HG03342 (cell line): ENCODE measurements at regions not wholly inside any gene's neighbourhood (a gene's known extent, or its start where the extent isn't known, plus 50 kb on each side); places are given as distances from the start of the nearest gene placed in this dataset.
"Not testable (repeated sequence)": the region's sequence is repeated elsewhere in the genome, so short reads cannot be mapped to it uniquely, and the experiment has no call there.

Experiments used
- ATAC-seq: cut with Tn5 transposase; IDR thresholded peaks from one replicate; pipeline ENCODE4 v1.9.1; 2021; ENCODE audit warnings: mild to moderate bottlenecking, moderate library complexity; ENCODE audit not compliant: unreplicated experiment

DNA sequence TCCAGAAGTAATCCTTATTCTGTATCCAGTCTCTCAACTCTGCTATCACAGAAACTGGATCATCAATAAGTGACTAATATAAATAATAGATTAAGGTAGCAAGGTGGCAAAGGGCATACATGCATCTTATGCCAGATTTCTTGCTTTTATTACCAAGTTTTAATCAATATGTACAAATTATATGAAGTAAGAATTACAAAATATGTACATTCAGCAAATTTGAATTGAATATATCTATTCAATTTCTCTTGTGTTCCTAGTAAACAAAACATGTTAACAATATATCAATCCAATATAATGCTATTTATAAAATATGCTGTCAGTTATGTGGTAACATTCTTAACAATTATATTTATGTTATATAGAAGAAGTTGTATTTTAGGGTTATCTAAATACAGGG lies 488.7 kb upstream of the COX7C start:
- no peak for ATAC-seq

DNA sequence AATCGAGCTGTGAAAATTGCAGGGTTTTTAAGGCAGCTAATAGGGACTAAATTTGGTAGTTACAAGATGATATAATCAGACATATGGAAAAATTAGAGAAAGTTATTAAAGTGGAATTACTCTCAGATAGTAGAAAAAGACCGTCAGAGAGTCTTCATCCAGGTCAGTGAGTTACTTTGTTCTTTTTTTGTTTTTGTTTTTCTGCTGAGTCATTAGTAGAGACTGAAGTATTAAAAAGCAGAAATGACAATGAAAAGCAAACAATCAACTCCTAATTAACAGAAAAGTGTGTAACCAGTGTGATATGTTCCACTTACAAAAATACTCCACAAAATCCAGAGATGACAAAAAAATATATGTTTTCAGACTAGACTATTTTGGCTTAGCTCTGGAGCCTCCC lies 480.4 kb upstream of the COX7C start:
- no peak for ATAC-seq

DNA sequence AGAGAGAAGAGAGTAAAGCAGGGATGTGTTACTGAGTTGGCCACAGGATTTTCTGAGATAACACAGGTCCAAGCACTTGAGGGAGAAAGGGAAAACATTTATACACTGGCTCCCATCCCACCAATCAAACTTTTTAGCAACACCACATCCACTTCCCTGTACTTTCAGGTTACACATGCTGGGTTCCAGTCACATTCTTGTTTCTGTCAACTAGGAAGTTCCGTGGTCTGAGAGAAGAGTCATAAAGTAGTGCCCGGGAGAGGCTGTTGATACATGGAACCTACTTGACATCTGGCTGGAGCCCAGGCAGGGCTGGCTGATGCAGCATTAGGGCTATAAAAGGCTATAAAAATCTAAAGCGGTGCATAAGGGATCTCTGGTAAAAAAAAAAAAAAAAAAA lies 473.9 kb upstream of the COX7C start:
- ATAC-seq = no peak

DNA sequence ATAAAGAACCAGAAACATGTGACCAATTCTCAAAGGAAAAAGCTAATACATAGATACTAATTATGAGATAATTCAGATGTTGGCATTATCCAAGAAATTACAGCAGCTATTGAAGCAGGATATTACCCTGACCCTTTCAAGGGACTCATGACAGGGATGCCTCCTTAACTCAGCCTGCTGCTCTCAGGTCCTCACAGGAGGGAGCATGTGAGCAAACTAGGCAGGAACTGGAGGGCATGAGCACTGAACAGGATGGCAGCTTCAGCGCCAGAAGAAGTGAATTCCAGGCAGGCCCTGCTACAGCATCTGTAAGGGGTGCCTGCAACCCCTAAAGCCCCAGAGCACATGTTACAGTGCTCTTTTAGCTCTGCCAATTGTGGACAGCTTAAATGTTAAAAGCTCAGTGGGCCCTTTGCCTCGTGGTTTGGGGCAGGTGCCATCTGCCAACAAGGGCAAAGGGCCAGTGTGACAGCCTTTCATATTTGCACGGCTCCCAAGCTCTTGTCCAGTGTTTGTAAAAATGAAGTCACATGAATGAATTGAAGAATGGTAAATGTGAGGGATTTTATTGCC lies 464.7 kb upstream of the COX7C start:
- ATAC-seq = no peak

DNA sequence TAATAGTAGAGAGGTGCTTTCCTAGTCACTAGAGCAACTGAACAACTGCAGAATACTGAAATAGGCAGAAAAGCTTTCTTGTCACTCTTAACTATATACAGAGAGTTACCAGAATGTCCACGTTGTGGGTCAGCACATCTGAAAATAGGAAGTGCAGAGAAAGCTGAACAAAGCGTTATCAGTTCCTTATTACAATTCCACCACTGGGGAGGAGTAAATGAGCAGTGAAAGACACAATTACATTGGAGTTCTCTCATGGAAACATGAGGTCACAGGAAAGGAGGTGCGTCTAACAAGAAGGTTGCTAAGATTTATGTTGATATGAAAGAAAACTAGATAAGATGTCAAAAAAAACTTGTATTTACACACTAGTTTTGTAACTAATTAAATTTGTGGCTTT lies 461.9 kb upstream of the COX7C start:
- no peak for ATAC-seq

DNA sequence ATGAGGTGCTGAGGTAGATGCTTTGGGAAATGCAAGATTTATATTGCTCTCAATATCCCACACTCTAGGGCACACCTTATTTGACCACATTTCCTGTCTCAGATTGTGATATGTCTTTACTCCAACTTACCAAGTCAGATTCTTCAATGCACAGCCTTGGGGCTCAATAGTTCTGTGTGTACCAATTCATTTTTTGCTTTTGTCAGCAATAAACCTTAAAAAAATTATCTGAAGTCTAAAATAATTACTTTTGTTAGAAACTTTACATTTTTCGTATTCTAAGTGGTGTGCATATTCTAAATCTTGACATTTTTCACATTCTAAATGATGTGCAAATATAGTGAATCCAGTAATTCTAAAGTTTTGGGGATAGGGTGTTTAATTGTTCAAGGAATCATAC lies 447.5 kb upstream of the COX7C start:
- no peak for ATAC-seq

DNA sequence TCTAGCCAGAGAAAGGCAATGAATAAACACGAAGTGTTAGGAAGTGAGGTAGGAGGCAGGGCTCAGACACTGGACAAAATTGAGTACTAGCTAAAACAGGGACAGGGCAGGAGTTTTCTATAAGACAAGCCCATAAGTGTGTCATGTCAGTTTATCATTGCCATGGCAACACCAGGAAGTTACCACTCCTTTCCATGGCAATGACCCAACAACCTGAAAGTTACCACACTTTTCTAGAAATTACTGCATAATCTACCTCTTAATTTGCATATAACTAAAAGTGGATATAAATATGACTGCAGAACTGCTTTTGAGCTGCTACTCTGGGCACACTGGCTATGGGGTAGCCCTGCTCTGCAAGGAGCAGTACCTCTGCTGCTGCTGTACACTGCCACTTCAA lies 442.5 kb upstream of the COX7C start:
- peak; percentile 93 for ATAC-seq

DNA sequence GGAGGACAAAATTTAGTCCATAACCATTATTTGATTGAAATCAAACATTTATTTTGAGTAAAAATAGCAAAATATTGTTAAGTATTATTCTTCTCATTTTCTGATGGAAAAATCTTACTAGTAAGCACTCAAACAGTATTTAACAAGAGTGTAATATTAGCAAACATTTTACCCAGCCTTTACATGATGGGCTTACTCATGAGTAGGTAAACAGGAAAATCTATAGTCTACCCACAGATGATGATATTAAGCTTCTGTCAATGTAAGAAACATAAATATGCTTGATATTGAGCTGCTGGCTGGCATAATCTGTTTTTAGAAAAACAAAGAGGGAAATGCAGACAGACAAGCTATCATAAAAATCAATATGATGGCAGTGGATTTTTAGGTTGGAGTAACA lies 418.5 kb upstream of the COX7C start:
- no peak for ATAC-seq

DNA sequence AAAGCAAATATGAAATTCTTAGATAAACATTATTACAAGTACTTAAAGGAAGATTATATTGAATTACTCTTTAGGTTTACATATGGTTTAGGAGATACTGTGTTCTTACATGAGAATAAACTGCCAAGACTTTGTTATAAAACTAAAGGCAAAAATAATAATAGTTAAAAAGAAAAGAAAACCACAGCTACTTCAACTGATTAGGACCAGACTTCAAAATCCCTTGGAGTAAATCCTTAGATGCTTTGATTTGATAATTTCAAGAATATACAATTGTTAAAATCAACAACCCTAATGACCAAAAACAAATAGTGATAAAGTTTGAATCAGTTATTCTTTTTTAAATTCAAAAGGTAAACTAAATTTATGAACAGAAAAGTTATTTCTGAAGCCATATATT lies 389.6 kb upstream of the COX7C start:
- ATAC-seq = no peak

DNA sequence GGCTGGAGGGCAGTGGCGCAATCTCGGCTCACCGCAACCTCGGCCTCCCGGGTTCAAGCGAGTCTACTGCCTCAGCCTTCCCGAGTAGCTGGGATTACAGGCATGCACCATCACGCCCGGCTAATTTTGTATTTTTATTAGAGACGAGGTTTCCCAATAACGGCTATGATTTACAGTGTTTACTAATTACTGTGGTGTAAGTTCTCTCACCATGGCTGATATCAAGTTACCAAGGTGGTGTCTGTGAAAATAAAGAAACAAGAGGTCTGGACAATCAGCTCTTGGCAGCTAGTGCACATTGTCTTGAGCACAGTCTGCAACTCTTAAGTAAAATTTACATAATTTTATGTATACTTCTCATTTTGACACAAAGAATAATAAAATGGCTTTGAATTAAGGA lies 385.5 kb upstream of the COX7C start:
- ATAC-seq = no peak

DNA sequence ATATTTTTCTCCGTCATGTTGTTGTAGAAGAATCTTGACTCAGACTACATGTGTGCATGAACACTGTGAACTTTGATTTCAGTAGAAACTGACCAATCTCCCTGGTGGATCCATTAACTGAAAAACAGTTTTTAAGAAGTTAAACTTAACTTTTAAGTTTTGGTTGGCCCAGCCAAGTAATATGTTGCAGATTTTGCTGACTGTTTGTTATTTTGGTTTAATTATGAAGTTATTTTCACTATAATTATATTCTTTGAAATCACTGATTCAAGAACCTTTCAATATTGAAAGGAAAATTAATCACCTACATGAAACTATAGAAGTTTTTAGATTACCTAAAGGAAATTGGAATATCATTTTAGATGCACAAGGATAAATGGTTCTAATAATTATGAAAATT lies 373.6 kb upstream of the COX7C start:
- ATAC-seq = no peak

DNA sequence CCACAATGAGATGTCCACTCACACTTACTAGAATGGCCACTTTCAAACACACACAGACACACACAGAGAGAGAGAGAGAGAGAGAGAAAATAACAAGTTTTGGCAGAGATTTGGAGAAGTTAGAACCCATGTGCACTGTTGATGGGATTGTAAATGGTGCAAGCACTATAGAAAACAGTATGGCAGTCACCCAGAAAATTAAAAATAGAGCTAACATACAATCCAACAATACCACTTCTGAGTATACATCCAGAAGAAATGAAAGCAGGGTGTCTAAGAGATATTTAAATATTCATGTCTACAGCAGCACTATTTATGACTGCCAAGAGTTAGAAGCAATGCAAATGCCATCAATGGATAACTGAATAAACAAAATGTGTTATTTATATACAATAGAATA lies 359.9 kb upstream of the COX7C start:
- no peak for ATAC-seq

DNA sequence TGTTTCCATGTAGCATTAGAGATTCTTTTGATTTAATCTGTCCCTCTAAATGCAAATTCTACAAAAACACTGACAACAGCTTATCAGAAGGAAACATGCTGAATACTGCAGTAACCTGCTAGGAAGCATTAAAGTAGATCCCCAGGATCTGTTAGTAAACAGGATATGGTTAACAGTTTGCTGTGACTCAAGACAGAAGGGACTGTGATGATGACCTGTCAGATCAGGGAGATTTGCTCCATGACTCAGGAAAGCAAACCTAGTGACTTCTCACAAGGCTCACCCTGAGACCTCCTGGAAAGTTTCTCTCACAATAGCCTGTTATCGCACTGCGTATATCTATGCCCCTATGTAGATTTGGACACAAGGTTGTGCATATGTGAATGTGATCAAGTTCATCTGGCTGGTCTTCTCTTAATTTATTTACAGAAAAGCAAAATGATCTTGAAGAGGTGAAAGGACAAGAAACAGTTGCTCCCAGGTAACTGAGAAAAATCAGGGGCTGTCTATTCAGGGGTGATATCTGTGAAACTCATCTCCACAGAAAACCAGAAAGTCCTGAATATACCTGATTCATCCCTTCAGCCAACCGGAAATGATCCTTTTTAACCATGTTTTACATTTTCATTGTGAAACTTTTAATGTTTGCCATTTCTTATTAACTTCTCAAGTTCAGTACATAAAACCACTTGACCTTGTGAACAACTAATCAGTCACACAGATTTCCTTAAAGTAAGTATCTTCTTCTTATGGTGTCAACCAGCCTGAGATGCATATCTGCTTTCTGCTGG lies 333.1 kb upstream of the COX7C start:
- not testable (repeated sequence) for ATAC-seq

DNA sequence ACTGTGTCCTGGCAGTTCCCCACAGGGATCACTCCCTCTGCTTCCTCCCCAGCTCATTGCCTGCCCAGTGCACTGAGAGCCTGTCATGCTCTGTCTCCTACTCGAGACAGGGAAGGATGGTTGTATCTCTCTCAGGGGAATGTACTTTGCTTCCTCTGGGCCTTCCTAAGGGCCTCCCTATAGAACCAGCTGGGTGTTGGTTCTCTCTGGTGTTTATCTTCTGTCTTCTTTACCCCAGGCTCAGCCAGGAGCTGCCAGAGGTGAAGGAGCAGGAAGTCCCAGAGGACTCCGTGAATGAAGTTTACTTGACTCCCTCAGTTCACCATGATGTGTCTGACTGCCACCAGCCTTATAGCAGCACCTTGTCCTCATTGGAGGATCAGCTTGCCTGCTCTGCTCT lies 330.3 kb upstream of the COX7C start:
- ATAC-seq = not testable (repeated sequence)

DNA sequence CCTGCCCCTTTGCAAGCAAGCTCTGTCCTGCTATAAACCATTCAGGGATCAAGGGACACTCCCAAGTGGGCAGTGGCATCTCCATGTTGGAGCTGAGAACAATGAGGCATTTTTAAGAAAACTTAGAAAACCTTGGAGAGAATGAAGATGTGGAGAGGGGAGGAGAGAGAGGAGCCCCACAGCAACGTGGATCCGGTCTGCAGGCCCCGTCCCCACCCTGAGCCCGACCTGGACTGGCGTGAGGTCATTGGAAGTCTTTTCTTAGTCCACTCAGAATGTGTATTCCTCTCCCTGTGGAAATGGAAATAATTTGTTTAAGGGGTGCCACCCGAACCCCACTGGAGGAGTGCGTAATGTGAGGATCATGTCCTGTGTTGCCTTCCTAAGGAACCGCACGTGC lies 328.0 kb upstream of the COX7C start:
- ATAC-seq = not testable (repeated sequence)

DNA sequence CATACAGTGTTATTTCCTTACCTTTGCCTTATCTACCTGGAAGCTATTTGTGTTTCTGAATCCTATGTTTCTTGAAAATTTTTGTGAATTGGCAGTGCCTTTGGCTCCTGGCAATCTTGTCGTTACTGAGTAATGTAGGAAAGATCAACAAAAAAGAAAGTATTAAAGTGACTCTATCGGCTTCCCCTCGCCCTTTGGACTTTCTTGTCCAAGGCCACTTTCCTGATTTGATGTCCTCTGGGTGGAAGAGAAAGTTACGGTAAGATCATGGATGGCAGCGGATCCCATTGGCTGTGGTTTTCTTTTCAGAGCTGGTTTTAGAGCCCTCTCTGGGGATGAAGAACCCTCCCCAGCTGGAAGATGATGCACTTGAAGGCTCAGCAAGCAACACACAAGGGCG lies 324.9 kb upstream of the COX7C start:
- ATAC-seq = not testable (repeated sequence)

DNA sequence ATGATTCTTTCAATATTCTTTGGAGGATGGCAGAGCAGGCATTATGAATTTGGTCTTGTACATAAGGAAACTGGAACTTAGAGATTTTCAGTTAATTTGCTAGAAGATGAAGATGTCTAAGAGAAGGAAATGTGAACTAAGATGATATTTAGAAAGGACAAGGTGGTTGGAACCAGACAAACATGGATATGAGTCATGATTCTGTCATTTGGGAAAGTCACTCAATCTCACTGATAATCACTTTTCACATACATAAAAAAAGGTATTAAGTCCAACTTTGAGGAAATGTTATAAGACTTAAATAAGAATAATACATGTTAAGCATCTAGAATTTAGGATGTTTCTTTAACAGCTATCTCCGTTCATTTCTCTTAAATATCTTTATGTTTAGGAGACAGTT lies 315.1 kb upstream of the COX7C start:
- not testable (repeated sequence) for ATAC-seq

DNA sequence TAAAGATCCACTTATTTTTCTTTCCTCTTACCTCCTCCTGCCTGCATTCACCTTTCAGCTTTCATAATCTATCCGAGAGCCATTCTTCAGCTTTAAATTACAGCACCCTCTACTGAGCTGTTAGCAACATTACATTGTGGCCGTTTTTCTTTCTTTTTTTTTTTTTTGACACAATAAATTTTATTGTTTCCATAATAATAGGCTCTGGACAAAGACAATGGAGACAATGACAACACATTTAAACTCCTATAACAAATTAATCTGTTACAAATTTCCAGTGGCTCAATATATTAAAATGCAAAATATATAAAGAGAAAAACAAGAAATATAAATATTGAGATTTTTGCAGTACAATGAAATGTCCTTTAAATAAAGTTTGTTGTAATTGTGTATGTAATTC lies 312.7 kb upstream of the COX7C start:
- ATAC-seq = peak; percentile 78

DNA sequence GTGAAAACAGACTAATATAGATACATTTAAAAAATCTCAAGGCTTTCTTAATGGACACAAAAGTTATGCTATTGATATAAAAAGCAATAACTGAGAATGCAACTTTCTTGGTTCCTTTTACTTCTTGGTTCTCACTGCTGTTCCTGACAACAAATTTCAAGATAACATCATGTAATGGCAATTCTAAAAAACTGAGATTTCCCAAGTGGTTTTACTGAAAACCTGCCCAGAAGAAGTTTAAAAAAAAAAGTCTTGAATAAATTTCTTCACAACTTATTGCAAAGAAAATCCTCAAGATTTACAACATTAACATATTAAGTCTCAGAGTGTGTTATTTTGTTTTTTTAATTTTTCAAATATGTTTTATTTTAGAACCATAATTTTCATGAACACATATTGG lies 302.8 kb upstream of the COX7C start:
- ATAC-seq = no peak

DNA sequence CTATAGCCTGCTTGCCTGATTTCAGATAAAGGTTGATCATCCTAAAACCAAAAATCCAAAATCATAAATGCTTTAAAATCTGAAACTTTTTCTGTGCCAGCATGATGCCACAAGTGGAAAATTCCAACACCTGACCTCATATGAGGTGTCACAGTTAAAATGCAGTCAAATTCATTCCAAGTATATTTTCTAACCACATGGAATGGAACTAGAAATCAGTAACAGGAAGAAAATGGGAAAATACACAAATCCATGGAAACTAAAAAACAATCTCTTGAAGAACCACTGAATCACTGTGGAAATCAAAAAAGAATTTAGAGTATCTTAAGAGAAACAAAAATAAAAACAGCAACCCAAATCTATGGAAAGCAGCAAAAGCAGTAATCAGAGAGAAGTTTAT lies 297.5 kb upstream of the COX7C start:
- ATAC-seq = no peak

DNA sequence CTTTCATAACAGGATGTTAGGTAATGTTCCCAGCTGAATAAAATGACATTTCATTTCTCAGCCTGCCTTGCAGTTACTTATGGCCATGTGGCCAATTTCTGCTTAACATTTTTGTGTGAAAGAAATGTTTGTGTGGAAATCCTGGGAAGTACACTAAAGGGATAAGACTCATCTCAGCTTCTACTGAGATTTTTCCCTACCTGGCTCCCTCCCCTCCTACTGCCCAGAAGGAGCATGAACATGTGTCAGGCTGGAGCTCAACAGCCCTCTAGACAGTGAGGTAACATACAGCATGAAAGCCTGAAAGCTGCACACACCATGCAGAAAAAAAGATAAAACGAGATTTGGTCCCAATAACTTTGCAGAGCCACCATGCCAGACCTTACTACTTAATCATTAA lies 288.4 kb upstream of the COX7C start:
- ATAC-seq = no peak

DNA sequence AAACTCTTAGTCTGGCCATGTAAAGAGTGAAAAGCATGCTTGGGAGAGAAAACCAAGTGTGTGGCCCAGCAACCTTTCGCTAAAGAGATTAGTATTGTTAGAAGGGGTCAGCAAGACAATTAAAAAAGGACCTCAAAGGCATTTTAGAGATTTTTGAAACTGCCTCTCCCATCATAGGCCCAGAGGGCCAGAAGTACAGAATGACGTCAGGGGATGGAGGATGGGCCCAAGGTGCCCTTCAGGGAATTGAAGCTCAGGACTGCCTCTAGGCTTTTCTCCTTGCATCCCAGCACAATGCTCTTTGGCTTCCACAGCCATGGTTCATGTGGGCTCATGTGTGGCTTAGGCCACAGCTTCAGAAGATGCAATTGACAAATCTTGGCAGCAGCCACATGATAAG lies 287.0 kb upstream of the COX7C start:
- ATAC-seq = no peak

DNA sequence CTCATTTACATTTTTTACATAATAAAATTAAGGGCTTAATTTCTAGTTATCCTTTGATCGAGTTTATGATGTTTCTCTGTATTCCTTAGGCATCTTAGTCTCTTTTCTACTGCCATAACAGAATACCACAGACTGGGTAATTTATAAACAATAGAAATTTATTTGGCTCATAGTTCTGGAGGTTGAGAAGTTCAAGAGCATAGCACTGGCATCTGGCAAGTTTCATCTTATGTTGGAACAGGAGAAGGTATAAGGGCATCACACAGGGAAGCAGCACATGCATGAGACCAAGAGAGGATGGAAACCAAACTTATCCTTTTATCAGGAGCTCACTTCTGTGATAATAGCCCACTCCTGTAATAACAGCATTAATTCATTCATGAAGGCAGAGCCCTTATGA lies 284.9 kb upstream of the COX7C start:
- no peak for ATAC-seq
